C4-2B (cell line): ENCODE measurements at regions not wholly inside any gene's neighbourhood (a gene's known extent, or its start where the extent isn't known, plus 50 kb on each side); places are given as distances from the start of the nearest gene placed in this dataset.

Experiments
- H3K27ac ChIP-seq: fragments of 450-650 bp; 2 replicates; pipeline ENCODE4 v1.5.1; 2017
- ZFX ChIP-seq: fragments of 450-650 bp; IDR thresholded peaks from 2 replicates; pipeline ENCODE4 v1.6.1; 2017
- TF ChIP-seq, protein P1 (sequence below): fragments of 450-650 bp; conservative IDR thresholded peaks from 2 replicates; pipeline ENCODE4 v1.5.1; 2017; ENCODE audit warnings: mild to moderate bottlenecking

DNA sequence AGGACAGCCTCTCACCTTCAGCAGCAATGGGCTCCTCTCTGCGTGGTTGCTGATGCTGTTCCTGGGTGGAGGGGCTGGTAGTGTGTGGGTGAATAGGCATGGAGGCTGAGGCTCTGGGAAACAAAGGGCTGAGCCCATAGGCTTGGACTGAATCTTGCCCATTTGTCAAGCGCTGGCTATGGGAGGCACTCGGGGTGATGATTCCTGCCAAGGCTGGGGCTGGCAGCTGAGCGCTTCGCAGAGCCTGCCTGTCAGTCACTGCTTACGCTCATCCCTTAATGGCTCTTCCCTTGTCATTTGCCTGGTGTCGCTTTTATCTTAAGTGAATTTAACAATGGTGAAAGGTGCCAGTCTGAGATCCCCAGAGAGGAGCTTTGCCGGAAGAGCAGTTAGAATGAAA, 353.3 kb downstream of the PBX1 start:
- H3K27ac ChIP-seq: no peak overlapping the region
- TF ChIP-seq, protein P1, sequence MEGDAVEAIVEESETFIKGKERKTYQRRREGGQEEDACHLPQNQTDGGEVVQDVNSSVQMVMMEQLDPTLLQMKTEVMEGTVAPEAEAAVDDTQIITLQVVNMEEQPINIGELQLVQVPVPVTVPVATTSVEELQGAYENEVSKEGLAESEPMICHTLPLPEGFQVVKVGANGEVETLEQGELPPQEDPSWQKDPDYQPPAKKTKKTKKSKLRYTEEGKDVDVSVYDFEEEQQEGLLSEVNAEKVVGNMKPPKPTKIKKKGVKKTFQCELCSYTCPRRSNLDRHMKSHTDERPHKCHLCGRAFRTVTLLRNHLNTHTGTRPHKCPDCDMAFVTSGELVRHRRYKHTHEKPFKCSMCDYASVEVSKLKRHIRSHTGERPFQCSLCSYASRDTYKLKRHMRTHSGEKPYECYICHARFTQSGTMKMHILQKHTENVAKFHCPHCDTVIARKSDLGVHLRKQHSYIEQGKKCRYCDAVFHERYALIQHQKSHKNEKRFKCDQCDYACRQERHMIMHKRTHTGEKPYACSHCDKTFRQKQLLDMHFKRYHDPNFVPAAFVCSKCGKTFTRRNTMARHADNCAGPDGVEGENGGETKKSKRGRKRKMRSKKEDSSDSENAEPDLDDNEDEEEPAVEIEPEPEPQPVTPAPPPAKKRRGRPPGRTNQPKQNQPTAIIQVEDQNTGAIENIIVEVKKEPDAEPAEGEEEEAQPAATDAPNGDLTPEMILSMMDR: no peak
- no peak for TF ChIP-seq ZFX

DNA sequence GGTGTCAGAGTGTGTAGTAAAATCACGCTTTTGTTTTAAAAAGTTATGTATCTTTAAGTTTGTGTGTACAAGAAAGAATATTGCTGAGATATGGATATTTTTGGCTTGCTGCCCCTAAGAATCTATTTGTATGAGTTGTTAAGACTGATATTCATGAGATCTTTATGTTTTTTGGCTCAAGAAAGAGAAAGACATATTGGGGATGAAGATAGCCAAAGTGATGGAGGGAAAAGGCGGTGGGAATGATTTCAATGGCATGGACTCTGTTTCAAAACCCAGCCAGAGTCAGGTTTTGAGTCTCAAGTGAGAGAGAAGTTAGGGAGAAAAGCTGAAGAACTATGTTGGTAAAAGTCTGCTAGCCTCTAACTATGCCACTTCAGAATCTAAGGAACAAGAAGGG, 351.7 kb downstream of the PBX1 start:
- no peak for TF ChIP-seq ZFX
- TF ChIP-seq, protein P1: no peak

DNA sequence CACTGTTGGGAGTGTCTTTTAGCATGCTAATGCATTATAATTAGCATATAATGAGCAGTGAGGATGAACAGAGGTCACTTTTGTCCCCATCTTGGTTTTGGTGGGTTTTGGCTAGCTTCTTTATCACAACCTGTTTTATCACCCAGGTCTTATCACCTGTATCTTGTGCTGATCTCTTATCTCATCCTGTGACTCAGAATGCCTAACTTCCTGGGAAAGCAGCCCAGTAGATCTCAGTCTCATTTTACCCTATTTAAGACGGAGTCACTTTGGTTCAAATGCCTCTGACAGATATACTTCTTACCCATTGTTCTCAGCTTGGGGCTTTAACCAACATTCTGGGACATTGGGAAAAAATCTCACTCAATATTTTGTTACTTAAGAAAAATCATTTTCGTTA, 348.7 kb downstream of the PBX1 start:
- H3K27ac ChIP-seq: no peak overlapping the region
- TF ChIP-seq ZFX: no peak

More for the DNA sequence above, 351.7 kb downstream of the PBX1 start:
- no peak overlapping the region for H3K27ac ChIP-seq

DNA sequence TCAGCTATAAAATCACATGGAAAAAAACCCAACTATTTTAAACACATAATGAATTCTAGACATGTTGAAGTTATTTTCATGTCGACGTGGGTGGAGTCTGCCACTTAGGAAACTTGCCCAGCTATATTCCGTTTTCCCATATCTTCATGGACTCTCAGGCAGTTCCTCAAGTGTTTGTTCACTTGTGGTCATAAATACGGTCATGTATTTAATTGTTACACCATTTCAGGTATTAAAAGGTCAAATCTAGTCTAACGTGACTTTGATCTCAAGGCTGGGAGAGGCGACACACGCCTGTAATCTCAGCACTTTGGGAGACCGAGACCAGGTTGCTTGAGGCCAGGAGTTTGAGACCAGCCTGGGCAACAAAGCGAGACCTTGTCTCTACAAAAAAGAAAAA, 346.9 kb downstream of the PBX1 start:
- TF ChIP-seq, protein P1: no peak
- TF ChIP-seq ZFX: no peak
- H3K27ac ChIP-seq: no peak overlapping the region

DNA sequence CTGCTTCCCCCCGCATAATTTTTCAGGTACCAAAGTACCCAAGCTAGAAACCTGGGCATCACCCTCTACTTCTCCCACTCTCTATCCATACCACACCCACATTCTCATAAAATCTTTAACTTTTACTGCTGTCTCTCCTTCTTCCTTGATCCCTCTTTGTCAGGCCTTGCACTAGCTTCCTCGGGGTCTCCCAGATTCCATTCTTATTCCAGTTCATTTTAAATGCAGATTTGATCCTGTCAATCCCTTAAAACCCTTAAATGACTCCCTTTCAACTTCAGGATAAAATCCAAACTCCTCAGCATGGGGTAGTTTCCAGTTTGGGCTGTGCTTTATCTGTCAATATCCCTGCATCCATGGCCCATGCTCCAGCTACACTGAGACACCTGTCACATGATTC, 343.5 kb downstream of the PBX1 start:
- no peak for TF ChIP-seq ZFX
- TF ChIP-seq, protein P1: no peak
- no peak overlapping the region for H3K27ac ChIP-seq
